Glutamatergic neuron (in vitro differentiated cells): ENCODE measurements at regions not wholly inside any gene's neighbourhood (a gene's known extent, or its start where the extent isn't known, plus 50 kb on each side); places are given as distances from the start of the nearest gene placed in this dataset.
"Not testable (repeated sequence)": the region's sequence is repeated elsewhere in the genome, so short reads cannot be mapped to it uniquely, and the experiment has no call there.

Experiments
- DNase-seq: peaks from one replicate; pipeline ENCODE4 v3.0.0; 2022
- H3K27ac Mint-ChIP-seq: one replicate; pipeline ENCODE4 v1.8.0; 2020; ENCODE audit warnings: mild to moderate bottlenecking, mixed read lengths, inconsistent platforms; ENCODE audit not compliant: unreplicated experiment
- H3K27me3 Mint-ChIP-seq: one replicate; pipeline ENCODE4 v1.8.0; 2020; ENCODE audit warnings: mild to moderate bottlenecking, moderate library complexity, mixed read lengths, inconsistent platforms; ENCODE audit not compliant: unreplicated experiment
- H3K36me3 Mint-ChIP-seq: one replicate; pipeline ENCODE4 v1.8.0; 2020; ENCODE audit warnings: mild to moderate bottlenecking, mixed read lengths, inconsistent platforms; ENCODE audit not compliant: unreplicated experiment
- H3K4me1 Mint-ChIP-seq: one replicate; pipeline ENCODE4 v1.8.0; 2020; ENCODE audit warnings: mild to moderate bottlenecking, low read depth, mixed read lengths, inconsistent platforms; ENCODE audit not compliant: unreplicated experiment
- H3K4me3 Mint-ChIP-seq: one replicate; pipeline ENCODE4 v1.8.0; 2020; ENCODE audit warnings: mild to moderate bottlenecking, mixed read lengths, inconsistent platforms; ENCODE audit not compliant: unreplicated experiment
- H3K9me3 Mint-ChIP-seq: one replicate; pipeline ENCODE4 v1.8.0; 2020; ENCODE audit warnings: mild to moderate bottlenecking, moderate library complexity, mixed read lengths, inconsistent platforms; ENCODE audit not compliant: unreplicated experiment
- CTCF ChIP-seq: fragments of 200-600 bp; sonication (generic); IDR thresholded peaks from one replicate; pipeline ENCODE4 v1.5.0; 2021; ENCODE audit not compliant: partially characterized antibody, unreplicated experiment

- H3K4me1 Mint-ChIP-seq, H3K36me3 Mint-ChIP-seq: not testable (repeated sequence)
- H3K9me3 Mint-ChIP-seq: peaks cover 13% of the 10 kb centered on the region
These were observed 72.7 kb downstream of the TMEM121 start for GRCh38 chr14:105598925-105599586.

GRCh38 chr14:105600195-105600938, 74.0 kb downstream of the TMEM121 start:
- H3K4me3 Mint-ChIP-seq, H3K36me3 Mint-ChIP-seq, H3K4me1 Mint-ChIP-seq, DNase-seq, H3K27me3 Mint-ChIP-seq, H3K27ac Mint-ChIP-seq: not testable (repeated sequence)
- peaks cover 12% of the 10 kb centered on the region for H3K9me3 Mint-ChIP-seq

More at GRCh38 chr14:105598925-105599586, 72.7 kb downstream of the TMEM121 start:
- not testable (repeated sequence) for DNase-seq, H3K27ac Mint-ChIP-seq, H3K4me3 Mint-ChIP-seq, H3K27me3 Mint-ChIP-seq

- H3K9me3 Mint-ChIP-seq: peaks cover 12% of the 10 kb centered on the region
- no peak overlapping the region for H3K27ac Mint-ChIP-seq
- H3K4me1 Mint-ChIP-seq: no peaks in the 10 kb centered on the region
- peaks cover 9% of the 10 kb centered on the region for H3K27me3 Mint-ChIP-seq
- TF ChIP-seq CTCF: no peak
- no peaks in the 10 kb centered on the region for H3K36me3 Mint-ChIP-seq
- H3K4me3 Mint-ChIP-seq: no peak overlapping the region
- DNase-seq: no peak
These were observed 74.6 kb downstream of the TMEM121 start for GRCh38 chr14:105600939-105601359.

GRCh38 chr14:105601360-105602242, 75.2 kb downstream of the TMEM121 start:
- Mint-ChIP-seq H3K27ac (no peak overlapping the region), H3K4me1 (no peaks in the 10 kb centered on the region), H3K9me3 (peaks cover 12% of the 10 kb centered on the region), H3K4me3 (no peak overlapping the region), H3K27me3 (peaks cover 9% of the 10 kb centered on the region), H3K36me3 (no peaks in the 10 kb centered on the region)
- no peak for TF ChIP-seq CTCF
- no peak for DNase-seq

GRCh38 chr14:105602243-105602750, 75.9 kb downstream of the TMEM121 start:
- Mint-ChIP-seq H3K4me1 (no peaks in the 10 kb centered on the region), H3K27ac (no peak overlapping the region), H3K4me3 (no peak overlapping the region), H3K9me3 (peaks cover 12% of the 10 kb centered on the region), H3K36me3 (no peaks in the 10 kb centered on the region), H3K27me3 (peaks cover 9% of the 10 kb centered on the region)
- DNase-seq: no peak
- TF ChIP-seq CTCF: no peak
